ENCODE measurements at regions not wholly inside any gene's neighbourhood (a gene's known extent, or its start where the extent isn't known, plus 50 kb on each side); places are given as distances from the start of the nearest gene placed in this dataset.

- Histone ChIP-seq H3K27me3 (ENCODE audit: low read length) (no peaks in the 10 kb centered on the region), H3K4me3 (ENCODE audit: insufficient read depth, low read length, poor library complexity, severe bottlenecking) (no peak overlapping the region), H3K36me3 (ENCODE audit: low read length) (no peaks in the 10 kb centered on the region), H3K9me3 (ENCODE audit: insufficient read depth, low read length) (no peaks in the 10 kb centered on the region), H3K4me2 (ENCODE audit: low read depth, low read length, poor library complexity, severe bottlenecking) (no peak overlapping the region), H3K9ac (ENCODE audit: low read length) (no peak overlapping the region), H3F3A (ENCODE audit: insufficient read depth) (no peaks in the 10 kb centered on the region), H3K79me2 (ENCODE audit: insufficient read depth, low read length) (no peaks in the 10 kb centered on the region), H3K27ac (ENCODE audit: low read depth, low read length) (no peak overlapping the region), H2AFZ (ENCODE audit: low read depth, low read length, severe bottlenecking) (no peak overlapping the region), H4K20me1 (ENCODE audit: low read depth, low read length) (no peaks in the 10 kb centered on the region), H3K9me2 (replicated peaks; ENCODE audit: insufficient read depth, low read length) (no peaks in the 10 kb centered on the region)
- TF ChIP-seq, protein P1, sequence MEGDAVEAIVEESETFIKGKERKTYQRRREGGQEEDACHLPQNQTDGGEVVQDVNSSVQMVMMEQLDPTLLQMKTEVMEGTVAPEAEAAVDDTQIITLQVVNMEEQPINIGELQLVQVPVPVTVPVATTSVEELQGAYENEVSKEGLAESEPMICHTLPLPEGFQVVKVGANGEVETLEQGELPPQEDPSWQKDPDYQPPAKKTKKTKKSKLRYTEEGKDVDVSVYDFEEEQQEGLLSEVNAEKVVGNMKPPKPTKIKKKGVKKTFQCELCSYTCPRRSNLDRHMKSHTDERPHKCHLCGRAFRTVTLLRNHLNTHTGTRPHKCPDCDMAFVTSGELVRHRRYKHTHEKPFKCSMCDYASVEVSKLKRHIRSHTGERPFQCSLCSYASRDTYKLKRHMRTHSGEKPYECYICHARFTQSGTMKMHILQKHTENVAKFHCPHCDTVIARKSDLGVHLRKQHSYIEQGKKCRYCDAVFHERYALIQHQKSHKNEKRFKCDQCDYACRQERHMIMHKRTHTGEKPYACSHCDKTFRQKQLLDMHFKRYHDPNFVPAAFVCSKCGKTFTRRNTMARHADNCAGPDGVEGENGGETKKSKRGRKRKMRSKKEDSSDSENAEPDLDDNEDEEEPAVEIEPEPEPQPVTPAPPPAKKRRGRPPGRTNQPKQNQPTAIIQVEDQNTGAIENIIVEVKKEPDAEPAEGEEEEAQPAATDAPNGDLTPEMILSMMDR (IDR thresholded peaks at IDR 0.05; ENCODE audit: insufficient read depth, low read length, poor library complexity, severe bottlenecking): no peak
- no peak for TF ChIP-seq EZH2phosphoT487 (conservative IDR thresholded peaks at IDR 0.05; ENCODE audit: low read length)
Measured at GRCh38 chr3:124246376-124246775, 254.5 kb upstream of the ROPN1 start.

DNA sequence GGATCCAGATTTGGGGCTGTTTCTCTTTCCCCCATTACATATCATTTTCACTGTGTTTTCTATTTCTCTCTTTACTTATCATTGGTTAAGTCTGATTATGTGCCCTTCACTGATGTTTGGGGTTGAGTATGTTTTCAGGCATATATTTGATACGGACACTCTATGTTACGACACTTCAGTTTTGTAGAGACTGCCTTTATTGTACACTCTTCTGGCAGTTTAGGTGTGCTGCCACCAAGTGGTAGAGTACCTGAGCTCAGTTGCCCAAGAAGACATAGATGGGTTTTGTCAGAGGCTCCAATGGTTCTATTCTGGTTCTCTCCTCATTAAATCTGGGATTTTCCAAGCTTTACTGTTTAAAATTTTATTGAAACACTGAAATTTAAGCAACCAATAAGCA, 255.0 kb upstream of the ROPN1 start:
- Histone ChIP-seq H3F3A (ENCODE audit: insufficient read depth) (no peaks in the 10 kb centered on the region), H2AFZ (ENCODE audit: low read depth, low read length, severe bottlenecking) (no peak overlapping the region), H3K9me3 (ENCODE audit: insufficient read depth, low read length) (no peaks in the 10 kb centered on the region), H3K27ac (ENCODE audit: low read depth, low read length) (no peak overlapping the region), H4K20me1 (ENCODE audit: low read depth, low read length) (no peaks in the 10 kb centered on the region), H3K9me2 (replicated peaks; ENCODE audit: insufficient read depth, low read length) (no peaks in the 10 kb centered on the region), H3K27me3 (ENCODE audit: low read length) (no peaks in the 10 kb centered on the region), H3K4me2 (ENCODE audit: low read depth, low read length, poor library complexity, severe bottlenecking) (no peak overlapping the region), H3K36me3 (ENCODE audit: low read length) (no peaks in the 10 kb centered on the region), H3K9ac (ENCODE audit: low read length) (no peak overlapping the region), H3K4me3 (ENCODE audit: insufficient read depth, low read length, poor library complexity, severe bottlenecking) (no peak overlapping the region), H3K79me2 (ENCODE audit: insufficient read depth, low read length) (no peaks in the 10 kb centered on the region)
- TF ChIP-seq EZH2phosphoT487 (conservative IDR thresholded peaks at IDR 0.05; ENCODE audit: low read length): no peak
- TF ChIP-seq, protein P1 (IDR thresholded peaks at IDR 0.05; ENCODE audit: insufficient read depth, low read length, poor library complexity, severe bottlenecking): peak; percentile 33

DNA sequence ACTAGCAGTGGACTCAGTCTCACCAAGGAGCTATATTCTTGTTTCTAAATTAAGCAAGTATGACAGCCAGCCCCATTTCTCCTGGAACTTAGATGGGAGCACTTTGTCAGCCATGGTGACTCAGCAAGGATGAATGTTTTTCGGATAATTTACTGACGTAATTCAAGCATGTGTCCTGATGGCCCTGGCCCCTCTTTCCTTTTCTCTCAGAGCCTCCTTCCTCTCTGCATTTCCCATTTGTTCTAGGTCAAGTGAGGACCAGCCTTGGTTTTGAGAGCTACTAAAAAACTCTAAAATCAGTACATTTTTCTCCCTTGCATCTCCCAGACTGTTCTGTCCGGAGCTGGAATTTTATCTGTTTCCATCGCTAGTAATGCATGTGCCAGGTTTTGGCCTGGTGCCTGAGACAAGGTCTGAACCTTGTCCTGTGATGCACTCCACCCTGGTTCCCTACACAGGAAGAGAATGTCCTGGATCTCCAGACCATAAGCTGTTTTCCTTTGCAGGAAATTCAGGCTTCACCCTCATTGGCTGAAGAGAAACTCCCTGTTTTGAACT, 256.6 kb upstream of the ROPN1 start:
- Histone ChIP-seq H3K36me3 (ENCODE audit: low read length) (no peaks in the 10 kb centered on the region), H3K4me3 (ENCODE audit: insufficient read depth, low read length, poor library complexity, severe bottlenecking) (no peak overlapping the region), H3F3A (ENCODE audit: insufficient read depth) (no peaks in the 10 kb centered on the region), H3K9me2 (replicated peaks; ENCODE audit: insufficient read depth, low read length) (no peaks in the 10 kb centered on the region), H2AFZ (ENCODE audit: low read depth, low read length, severe bottlenecking) (no peak overlapping the region), H3K4me2 (ENCODE audit: low read depth, low read length, poor library complexity, severe bottlenecking) (no peak overlapping the region), H3K27me3 (ENCODE audit: low read length) (no peaks in the 10 kb centered on the region), H4K20me1 (ENCODE audit: low read depth, low read length) (no peaks in the 10 kb centered on the region), H3K9me3 (ENCODE audit: insufficient read depth, low read length) (no peaks in the 10 kb centered on the region), H3K27ac (ENCODE audit: low read depth, low read length) (no peak overlapping the region), H3K9ac (ENCODE audit: low read length) (no peak overlapping the region), H3K79me2 (ENCODE audit: insufficient read depth, low read length) (no peaks in the 10 kb centered on the region)
- TF ChIP-seq EZH2phosphoT487 (conservative IDR thresholded peaks at IDR 0.05; ENCODE audit: low read length): no peak
- TF ChIP-seq, protein P1 (IDR thresholded peaks at IDR 0.05; ENCODE audit: insufficient read depth, low read length, poor library complexity, severe bottlenecking): no peak

All from SU-DHL-6 (cell line).